LNCaP clone FGC (cell line): ENCODE measurements at regions not wholly inside any gene's neighbourhood (a gene's known extent, or its start where the extent isn't known, plus 50 kb on each side); places are given as distances from the start of the nearest gene placed in this dataset.

ENCODE experiments used
- DNase-seq: peaks from one replicate; pipeline ENCODE4 v3.0.0-alpha.2; 2011; ENCODE audit warnings: low read depth
- H3K4me3 ChIP-seq: 2 replicates; pipeline ENCODE4 v1.5.1; 2011; ENCODE audit warnings: mild to moderate bottlenecking, low read depth, low read length, control low read depth
- TF ChIP-seq, protein P1 (sequence below): IDR thresholded peaks from 2 replicates; pipeline ENCODE4 v1.5.1; 2012; ENCODE audit warnings: mild to moderate bottlenecking; ENCODE audit not compliant: control insufficient read depth, insufficient read depth; ENCODE audit errors: extremely low read depth

DNA sequence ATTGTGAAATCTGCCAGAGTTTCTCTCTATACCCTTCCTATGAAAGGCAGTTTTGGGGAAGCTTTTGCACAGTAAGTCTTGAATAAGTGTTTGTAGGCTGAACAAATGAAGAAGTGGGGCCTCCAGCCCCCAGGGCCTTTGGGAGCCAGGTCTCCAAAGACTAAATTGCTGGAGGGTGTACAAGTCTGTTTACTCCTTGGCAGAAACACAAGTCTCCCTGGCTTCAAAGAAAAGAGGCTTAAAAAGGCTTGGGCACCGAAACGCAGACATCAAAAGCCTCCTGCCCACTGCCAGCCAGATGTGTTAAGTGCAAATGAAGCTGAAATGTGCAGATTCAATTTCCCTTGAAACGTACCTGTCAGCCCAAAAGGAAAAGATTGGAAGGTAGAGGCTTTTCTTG, 146.3 kb downstream of the TMEM132E start:
- H3K4me3 ChIP-seq: no peak overlapping the region
- TF ChIP-seq, protein P1, sequence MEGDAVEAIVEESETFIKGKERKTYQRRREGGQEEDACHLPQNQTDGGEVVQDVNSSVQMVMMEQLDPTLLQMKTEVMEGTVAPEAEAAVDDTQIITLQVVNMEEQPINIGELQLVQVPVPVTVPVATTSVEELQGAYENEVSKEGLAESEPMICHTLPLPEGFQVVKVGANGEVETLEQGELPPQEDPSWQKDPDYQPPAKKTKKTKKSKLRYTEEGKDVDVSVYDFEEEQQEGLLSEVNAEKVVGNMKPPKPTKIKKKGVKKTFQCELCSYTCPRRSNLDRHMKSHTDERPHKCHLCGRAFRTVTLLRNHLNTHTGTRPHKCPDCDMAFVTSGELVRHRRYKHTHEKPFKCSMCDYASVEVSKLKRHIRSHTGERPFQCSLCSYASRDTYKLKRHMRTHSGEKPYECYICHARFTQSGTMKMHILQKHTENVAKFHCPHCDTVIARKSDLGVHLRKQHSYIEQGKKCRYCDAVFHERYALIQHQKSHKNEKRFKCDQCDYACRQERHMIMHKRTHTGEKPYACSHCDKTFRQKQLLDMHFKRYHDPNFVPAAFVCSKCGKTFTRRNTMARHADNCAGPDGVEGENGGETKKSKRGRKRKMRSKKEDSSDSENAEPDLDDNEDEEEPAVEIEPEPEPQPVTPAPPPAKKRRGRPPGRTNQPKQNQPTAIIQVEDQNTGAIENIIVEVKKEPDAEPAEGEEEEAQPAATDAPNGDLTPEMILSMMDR: no peak
- peak; percentile 27 for DNase-seq

DNA sequence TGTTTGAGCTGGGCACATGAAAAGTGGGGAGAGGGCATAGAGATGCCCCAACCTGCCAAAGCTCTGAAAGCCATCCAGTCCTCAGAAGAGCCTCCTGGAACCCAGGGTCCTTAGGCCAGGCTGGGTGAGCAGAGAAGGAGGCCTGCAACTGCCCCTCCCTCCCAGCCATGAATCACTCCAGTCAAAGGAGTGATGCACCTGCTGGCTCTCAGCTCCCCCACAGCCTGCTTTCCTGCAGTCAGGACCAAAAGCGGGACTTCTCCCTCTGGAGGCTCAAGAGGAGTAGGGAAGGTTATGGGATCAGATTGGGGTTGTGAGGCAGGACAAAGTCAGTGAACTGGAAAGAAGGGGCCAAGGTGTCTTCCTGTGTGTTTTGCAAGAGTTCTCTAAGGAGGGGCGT, 145.6 kb downstream of the TMEM132E start:
- DNase-seq: no peak
- TF ChIP-seq, protein P1: no peak
- no peak overlapping the region for H3K4me3 ChIP-seq

DNA sequence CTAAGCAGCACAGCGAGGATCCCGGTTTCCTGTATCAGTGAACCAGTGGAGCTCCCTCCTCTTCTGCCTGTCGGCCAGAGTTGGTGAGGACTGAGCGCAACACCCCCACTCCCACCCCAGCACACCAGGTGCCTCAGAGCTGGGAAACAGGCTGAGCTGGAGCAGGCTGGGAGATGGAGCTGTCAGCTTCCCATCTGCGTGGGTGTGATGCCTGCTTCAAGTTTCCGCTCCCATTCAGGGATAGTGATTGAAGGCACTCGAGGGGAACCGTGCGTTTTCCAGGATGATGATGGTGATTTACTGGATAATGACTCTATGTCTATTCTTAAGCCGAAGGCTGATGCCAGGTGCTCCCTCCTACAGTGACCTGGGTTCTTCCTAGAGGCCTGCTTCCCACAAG, 144.5 kb downstream of the TMEM132E start:
- no peak for DNase-seq
- TF ChIP-seq, protein P1: no peak
- H3K4me3 ChIP-seq: no peak overlapping the region

DNA sequence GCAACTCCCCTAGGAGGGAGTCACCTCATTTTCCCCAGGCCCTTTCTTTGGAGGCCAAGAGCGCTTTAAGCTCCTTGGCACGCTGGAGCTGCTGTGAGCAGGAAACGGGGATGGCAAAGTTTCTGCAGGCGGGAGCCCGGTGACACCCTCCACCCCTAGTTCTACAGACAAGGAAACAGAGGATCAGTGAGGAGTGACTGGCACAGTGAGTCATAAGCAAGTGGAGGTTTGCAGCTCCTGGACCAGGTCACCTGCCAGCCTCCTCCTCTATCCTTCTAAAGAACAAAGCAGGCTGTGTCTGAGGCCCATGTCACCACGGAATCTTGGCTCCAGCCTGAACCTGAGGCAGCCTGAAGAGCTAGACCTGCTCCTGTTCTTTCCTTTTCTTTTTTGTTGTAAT, 141.9 kb downstream of the TMEM132E start:
- no peak for DNase-seq
- H3K4me3 ChIP-seq: no peak overlapping the region
- TF ChIP-seq, protein P1: no peak

DNA sequence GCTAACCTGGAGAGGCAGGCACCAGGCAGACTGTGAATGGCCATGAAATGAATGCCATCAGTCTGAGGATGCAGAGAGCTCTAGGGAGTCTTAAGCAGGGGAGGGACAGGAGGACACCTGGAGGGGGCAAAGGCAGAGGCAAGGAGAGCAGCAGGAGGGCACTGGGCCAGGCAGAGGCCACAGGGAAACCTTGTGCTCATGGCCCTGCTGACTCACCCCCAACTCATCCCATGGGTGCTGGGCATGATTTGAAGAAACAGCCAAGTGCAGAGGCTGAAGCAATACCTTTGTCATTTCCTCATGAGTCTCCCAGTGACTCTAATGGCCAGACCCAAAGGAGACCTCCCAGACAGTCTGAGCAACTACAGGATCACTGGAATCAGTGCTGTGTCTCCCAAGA, 141.4 kb downstream of the TMEM132E start:
- H3K4me3 ChIP-seq: no peak overlapping the region
- TF ChIP-seq, protein P1: no peak
- no peak for DNase-seq

DNA sequence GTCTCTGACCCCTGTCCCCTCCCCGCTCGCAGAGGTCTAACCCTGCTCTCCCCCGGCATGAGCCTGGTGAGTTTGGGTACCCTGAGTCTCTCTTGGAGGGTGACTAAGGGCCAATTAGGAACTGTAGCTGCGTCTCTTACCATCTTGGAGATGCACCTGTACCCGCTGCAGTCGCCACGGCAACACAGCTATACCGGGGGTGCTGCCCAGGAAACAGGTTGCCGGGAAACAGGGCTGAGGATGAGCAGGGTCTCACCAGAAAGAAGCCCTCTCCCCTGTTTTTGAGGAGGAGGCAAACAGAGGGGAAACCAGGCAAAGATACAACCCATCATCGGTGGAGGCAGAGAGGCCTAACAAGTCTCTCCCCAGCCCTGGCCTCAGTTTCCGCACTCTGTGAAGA, 140.2 kb downstream of the TMEM132E start:
- DNase-seq: no peak
- no peak overlapping the region for H3K4me3 ChIP-seq
- TF ChIP-seq, protein P1: no peak

DNA sequence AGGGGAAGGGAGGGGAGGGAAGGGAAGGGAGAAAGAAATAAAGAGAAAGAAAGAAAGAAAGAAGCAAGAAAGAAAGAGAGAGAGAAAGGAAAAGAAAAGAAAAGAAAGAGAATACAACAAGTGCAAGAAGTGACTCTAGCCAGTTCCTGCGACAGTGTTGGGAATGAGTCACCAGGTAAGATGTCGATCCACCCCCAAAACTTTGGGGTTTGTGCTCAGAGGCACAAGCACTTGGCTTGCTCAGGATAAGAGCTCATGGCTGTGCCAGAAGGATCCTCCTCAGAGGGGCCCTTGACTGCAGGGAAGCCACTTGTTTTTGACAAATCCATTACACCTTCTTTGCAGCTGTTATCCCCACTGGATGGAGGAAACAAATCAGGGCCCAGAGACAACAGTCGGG, 137.7 kb downstream of the TMEM132E start:
- TF ChIP-seq, protein P1: no peak
- no peak for DNase-seq
- no peak overlapping the region for H3K4me3 ChIP-seq
